DMS53 treated with DMSO at 0.1 percent for 48 hours (cell line): ENCODE measurements at regions not wholly inside any gene's neighbourhood (a gene's known extent, or its start where the extent isn't known, plus 50 kb on each side); places are given as distances from the start of the nearest gene placed in this dataset.
A peak's percentile ranks its signal among the peaks of the same experiment; 100 is the strongest.
"Not testable (repeated sequence)": the region's sequence is repeated elsewhere in the genome, so short reads cannot be mapped to it uniquely, and the experiment has no call there.

ENCODE experiments used
- DNase-seq: peaks from one replicate; lab custom pipeline; 2025; ENCODE audit not compliant: unreplicated experiment; lab: John Stamatoyannopoulos, UW

DNA sequence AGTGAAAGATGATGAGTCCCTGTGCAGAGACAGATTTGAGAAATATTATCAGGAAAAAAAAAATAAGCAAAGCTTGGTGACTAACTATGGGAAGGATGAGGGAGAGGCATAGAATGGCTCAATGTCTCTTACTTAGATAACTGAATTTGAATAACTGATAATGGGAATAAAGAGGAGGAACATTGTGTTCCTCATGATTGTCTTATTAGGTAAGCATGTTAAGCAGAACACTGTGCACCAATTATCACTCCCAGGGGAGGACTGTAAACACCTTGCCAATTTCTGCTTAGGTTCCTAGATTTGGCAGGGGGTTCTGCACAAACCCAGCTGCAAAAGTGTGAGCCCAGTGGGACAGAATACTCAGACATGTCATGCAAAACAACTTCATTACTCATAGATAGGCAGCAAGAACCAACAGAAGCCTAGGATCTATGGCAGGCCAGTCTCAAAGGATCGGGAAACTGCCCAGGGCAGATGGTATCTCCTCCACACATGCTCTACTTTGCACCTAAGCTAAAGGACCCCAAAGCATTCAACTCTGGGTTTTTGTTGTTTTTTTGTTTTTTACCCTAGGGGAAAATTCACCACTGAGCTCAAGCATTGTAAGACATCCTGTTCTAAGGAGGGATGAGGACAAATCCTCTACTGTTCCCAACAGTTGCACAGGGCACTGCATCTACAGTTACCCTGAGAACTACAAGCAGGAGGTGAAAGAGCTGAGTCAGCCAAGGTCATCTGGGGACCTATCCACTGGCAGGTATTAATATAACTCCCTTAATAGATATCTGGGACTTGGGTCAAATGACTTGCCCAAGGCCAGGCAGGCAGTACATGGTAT is 907.0 kb downstream of the RAPGEF2 start:
- DNase-seq, result no peak

DNA sequence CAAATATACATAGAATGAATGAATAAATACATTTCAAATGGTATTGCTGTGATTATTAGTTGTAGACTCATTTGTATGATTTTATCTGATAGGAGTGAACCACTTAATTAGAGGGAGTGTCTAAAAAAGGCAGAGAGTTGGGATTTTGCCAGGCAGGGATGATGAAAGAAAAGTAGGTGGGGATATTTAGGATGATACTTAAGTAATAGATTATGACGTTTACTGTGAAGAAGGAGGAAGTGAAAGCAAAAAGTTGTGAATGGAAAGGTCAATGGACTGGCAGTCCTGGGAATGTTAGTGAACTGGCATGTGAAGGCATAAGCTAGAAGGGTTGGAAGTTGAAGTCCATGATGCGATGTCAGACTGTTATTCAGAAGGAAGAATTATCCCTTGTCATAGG is 917.1 kb downstream of the RAPGEF2 start:
- DNase-seq, result no peak

DNA sequence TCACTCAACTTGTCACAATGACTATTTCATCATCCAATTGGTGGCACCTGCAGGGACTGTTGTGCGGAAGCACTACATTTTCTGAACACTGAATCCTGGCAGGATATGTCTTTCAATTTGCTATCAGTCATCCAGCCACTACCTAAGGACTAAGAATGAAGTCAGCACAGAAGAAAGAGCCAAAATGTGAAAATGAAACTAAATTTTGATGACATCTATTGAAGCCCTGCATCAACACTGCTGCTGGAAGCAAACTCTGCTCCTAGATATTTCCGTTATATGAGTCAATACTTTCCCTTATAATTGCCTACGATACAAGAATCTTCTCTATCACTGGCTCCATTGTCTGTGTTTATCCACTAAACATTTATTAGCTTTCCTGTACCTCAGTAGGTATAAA is 917.9 kb downstream of the RAPGEF2 start:
- DNase-seq, result no peak

DNA sequence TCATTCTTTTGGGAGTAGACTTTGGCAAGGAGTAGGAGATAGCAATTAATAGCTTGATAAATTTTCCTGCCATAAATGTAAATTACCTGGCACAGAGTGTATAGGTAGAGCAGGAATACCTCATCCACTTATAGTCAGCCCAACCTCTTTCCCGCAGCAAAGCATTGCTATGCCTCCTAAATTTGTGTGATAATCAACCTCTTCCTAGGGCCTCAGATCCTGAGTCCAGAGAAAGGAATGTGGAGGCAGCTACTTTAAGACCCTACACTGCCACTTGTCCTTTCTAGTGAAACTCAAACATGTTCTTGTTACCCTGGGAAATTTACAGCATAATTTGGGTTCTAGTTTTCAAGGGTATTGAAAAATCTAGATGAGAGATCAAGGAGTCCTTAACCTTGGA is 919.0 kb downstream of the RAPGEF2 start:
- DNase-seq, result no peak

DNA sequence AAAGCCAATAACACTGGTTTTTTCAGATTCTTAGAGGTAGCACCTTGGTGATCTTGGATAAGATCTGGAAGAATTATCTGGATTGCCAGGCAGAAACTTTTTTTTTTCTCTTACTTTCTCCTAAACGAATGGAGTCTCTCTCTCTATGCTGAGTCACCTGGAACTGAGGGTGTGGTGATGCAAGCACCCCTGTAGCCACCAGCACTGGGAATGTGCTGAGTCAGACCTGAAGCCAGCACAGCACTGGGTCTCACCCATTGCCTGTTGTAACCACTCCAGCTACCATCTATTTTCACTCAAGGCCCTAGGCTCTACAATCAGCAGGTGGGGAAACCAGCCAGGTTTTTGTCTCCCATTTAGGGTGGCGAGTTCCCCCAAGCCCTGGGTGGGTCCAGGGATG is 923.8 kb downstream of the RAPGEF2 start:
- no peak for DNase-seq

DNA sequence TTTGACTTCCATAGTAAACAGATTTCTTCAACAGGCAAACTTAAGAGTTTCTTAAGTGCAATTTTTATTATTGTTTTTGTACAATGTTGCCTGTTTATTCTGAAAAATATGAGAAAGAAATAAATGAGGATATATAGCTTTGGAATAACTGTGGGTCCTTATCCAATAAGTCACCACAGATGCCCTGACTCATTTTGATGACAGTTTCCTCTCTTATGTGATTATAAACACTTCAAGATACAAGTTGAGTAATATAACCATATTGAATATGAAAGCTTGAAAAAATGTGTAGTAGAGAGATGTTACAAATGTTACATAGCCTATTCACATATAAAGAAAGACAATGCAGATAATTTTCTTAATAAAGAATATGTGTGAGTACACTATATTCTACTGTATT is 931.6 kb downstream of the RAPGEF2 start:
- no peak for DNase-seq

DNA sequence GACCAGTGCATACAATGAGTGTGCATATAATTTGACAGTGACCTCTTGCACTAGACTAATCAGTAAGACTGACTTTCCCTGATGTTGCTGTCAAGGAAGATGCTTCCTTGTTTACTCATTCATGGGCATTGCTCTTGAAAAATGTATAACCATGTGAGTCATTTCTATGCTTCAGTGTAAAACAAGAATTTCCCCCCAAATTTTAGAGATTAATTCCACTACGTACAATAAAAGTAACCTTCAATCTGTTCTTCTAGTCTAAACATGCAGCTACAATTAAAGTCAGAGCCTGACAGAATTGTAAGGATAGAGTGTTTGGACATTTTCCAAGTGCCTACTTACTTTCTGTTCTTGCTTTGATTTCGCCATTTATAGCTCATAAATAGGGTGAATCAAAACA is 935.7 kb downstream of the RAPGEF2 start:
- peak; percentile 24 for DNase-seq

DNA sequence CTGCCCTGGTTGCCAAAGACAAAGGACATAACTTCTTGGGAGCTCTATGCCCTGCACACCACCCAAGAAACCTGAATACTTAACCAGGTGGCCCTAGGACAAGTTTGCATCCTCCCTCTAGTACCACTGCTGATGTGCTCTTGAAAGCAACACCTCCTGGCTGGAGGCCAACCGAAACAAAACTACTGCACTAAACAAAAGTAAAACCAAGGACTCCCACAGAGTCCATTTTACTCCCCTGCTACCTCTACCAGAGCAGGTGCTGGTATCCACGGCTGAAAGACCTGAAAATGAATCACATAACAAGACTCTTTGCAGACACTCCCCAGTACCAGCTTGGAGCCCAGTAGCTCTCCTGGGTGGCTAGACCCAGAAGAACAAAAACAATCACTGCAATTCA is 941.8 kb downstream of the RAPGEF2 start:
- DNase-seq, result no peak

DNA sequence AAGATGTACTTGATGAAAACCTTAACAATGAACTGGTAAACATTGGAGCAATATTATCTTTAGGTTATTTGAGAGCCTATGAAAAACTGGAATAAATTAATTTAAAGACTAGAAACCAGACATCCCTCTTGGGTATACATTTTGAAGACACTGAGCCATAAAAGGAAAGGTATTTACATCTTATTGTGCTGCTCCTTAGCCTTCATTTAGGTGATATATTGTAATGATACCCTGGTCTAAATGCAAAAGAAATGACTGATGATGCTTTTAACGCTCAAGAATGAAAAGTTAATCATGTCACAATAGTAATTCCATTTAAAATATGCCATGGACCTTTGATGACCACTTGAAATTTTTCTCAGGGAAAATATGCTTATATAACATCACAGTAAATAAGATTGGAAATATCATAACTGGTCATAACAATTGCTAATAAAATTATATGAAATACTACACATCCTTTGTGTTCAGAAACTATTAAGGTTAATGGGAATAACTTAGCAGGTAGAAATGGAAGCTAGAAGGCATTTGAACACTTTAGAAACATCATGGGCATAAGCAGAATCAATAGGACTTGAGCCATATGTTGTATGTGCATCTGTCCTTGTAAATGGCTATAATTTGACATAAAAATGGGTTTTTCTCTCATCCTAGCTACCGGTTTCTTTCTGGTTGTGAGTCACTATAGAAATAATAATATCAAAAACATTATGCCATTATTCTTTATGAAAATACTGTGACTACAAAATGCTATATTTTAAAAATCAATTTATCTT is 979.7 kb downstream of the RAPGEF2 start:
- no peak for DNase-seq

DNA sequence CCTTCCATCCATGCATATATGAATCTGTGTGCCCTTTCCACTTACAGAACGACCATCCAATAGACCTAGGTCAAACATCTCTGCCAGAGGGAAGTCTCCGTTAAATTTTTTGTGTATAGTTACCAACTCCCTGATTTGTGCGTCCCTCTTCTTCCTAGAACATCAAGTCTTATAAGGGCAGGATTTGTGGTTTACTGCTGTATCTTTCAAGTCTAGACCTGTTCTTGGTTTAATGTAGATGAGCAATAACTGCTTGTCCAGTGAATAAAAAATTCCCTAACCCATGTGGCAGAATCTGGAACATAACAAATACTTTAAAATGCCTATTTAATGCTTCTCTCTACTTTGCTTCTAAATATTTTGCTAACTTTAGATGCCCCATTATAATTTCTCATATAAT is 988.8 kb downstream of the RAPGEF2 start:
- no peak for DNase-seq

DNA sequence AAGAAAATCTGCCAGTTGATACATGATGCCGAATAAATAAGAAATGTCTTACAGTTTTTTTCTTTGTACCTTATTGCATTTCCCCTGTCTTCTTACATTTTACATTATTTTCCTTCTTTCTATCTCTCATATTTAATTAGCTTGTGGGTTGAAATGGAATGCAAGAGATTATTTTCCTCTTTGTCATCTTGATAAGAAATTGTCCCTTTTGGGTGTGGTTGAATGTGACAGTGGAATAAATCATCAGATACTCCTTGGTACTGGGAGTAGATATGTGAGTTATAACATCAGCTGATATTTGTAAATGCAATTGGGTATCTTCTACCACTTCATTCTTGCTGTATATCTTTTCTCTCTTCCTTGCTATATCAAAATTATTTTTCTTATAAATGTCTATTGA is 997.4 kb downstream of the RAPGEF2 start:
- DNase-seq, result no peak

DNA sequence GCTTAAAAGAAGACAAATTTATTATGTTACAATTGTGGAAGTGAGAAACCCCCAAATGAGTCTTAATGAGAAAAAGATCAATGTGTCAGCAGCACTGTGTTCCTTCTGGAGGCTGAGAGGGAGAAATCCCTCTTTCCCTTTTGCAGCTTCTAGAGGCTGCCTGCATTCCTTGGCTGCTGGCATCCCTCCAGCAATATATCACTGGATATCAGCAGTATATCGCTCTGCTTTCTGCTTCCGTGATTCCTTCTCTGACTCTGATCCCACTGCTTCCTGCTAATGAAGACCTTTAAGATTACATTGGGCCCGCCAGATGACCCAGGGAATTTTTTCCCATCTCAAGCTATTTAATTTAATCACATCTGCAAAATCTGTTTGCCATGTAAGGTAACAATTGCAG is 1008.0 kb downstream of the RAPGEF2 start:
- DNase-seq, result no peak

DNA sequence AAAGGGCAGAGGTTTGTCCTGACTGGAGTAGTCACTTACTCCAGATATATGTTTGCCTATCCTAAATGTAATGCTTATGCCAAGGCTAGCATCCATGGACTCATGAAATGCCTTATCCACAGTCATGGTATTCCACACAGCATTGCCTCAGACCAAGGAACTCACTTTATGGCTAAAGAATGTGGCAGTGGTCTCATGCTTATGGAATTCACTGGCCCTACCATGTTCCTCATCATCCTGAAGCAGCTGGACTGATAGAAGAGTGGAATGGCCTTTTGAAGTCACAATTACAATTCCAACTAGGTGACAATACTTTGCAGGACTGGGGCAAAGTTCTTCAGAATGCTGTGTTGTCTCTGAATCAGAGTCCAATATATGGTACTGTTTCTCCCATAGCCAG is 1014.8 kb downstream of the RAPGEF2 start:
- no peak for DNase-seq

DNA sequence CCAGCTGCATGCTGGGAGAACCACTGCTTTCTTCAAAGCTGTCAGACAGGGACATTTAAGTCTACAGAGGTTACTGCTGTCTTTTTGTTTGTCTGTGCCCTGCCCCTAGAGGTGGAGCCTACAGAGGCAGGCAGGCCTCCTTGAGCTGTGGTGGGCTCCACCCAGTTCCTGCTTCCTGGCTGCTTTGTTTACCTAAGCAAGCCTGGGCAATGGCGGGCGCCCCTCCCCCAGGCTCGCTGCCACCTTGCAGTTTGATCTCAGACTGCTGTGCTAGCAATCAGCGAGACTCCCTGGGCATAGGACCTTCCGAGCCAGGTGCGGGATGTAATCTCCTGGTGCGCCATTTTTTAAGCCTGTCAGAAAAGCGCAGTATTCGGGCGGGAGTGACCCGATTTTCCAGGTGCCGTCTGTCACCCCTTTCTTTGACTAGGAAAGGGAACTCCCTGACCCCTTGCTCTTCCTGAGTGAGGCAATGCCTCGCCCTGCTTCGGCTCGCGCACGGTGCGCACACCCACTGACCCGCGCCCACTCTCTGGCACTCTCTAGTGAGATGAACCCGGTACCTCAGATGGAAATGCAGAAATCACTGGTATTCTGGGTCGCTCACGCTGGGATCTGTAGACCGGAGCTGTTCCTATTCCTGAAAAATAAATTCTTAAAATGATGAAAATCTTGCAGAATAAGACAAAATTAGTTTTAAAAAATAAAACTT is 1022.9 kb downstream of the RAPGEF2 start:
- DNase-seq, result not testable (repeated sequence)

DNA sequence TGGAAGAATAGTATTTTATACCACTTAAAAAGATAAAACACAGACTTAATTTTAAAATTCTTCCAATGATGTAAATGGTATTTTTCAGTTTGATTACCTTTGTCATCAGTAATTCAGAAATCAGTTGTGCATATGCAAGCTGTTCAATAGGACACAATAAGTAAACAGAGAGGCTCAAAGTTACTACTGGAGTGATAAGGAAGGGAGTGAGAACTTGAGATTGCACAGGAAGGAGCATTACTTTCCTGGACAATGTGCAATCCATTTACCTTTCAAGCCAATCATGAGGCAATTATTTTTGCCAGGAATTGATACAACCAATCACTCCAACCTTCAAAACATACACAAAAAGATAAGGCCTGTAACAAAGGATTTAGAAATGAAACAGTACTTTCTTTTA is 1024.3 kb downstream of the RAPGEF2 start:
- DNase-seq, result no peak

DNA sequence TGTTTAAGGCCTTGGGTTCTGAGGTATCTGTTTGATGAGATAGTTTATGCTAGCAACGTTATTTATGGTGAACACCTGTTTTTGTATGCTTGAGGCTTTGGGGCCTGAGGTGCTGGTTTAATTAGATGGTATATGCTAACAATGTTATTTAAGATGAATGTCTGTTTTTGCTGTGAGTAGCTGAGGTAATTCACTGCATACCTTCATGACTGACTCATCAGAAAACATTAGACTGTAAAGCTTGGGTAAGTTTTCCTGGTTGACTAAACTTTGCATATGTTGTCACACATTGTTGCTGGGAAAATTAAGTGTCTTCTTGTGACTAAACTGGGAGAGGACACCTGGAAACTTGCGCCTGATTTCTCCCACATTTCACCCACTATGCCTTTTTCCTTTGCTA is 1026.6 kb downstream of the RAPGEF2 start:
- DNase-seq, result peak; percentile 25

DNA sequence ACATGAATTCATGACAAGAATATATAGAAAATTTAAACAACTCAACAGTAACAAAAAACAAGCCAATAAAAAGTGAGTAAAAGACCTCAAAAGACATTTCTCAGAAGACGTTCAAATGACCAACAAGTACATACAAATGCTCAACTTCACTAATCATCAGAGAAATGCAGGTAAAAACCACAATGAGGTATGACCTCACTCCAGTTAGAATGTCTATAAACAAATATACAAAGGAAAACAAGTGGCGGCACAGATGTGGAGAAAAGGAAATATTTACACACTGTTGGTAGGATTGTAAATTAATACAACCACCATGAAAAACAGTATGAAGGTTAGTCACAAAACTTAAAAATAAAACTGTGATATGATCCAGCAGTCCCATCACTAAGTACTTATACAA is 1033.1 kb downstream of the RAPGEF2 start:
- peak; percentile 45 for DNase-seq

DNA sequence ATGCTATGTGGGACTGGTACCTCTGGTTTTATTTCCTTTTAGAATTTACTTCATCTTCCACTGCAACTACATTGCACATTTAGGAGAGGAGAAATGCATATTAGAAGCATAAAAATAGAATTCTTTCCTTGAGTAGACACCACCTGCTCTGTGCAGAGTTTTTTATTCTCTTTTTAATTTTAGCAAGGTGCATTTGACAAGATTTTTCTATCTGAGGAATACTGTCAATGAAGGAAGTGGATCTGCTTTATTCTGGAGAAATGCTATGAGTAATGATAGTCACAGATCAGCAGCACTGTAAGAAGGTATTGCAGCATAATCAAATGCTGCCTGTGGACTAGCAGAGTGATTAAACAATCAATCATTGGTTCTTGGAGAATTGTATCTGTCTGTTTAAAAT is 1038.3 kb downstream of the RAPGEF2 start:
- DNase-seq, result no peak

DNA sequence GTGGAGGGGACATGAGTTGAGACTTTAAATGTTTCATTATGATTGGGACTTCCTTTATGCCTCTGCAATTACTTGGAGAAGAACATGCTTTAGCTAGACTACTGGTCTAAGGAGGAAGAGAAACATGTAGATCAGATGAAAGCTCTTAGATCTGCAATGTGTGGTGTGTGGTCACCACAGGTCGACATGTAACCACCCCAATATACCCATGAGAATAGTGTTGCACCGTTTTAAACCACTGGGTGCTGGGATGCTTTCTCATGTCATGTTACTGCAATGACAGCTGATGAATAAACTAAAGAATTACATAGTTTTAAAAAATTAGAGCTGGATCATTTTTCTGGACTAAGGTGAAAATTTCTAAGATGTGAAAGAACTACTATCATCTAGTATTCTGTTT is 1039.7 kb downstream of the RAPGEF2 start:
- no peak for DNase-seq

DNA sequence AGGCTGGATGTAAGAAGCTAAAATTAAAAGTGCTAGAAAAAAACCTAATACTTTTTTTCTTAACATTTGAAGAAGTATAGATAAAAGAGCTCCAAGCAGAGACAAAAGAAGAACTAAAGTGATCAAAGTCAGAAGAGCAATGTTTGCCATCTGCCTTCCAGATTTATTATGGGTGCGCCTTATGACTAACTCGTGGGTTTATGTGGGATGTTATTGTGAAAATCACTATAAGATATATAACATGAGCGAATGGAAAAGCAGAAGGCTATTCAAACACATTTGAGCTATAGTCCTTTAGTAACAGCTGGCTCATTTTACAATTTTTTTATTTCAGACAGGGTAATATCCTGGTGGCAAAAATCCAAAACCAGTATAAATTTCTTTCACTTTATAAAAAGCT is 1040.7 kb downstream of the RAPGEF2 start:
- DNase-seq, result no peak

DNA sequence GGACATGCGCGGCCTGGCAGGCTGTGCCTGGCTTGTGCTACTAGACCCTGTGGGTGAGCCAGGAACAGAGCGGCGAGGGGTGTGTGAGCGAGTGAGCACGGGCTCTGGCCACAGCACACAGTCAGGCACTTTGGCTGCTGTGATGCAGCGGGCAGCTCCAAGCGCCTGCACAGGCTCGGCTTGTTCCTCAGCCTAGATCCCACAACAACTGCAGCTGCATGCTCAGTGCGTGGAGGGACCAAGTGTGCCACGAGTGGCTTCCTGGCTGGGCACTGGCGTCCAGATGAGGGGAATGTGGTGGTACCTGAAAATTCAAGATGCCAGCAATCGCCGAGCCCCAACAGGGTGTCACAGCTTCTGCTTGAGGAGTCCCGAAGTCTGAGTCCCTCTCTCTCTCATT is 1056.6 kb downstream of the RAPGEF2 start:
- DNase-seq, result no peak

DNA sequence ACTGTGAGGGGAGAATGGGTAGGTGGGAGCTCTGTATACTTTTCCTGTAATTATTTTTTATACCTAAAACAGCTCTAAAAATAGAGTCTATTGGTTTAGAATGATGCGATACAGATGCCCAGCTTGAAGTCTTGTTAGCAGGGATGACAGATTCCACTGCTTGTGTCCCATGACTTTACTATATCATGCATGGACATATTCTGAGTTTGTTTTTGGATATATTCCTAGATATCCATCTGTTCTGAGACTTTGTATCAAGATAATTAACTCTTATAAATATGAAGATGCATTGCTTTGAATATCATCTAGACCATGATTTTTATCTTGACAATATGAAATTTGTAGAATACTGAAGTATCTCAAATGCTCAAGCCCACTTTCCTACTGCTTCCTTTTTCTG is 1058.1 kb downstream of the RAPGEF2 start:
- DNase-seq, result no peak
